GM12892 (cell line): ENCODE measurements at regions not wholly inside any gene's neighbourhood (a gene's known extent, or its start where the extent isn't known, plus 50 kb on each side); places are given as distances from the start of the nearest gene placed in this dataset.

Source experiments
- POLR2A ChIP-seq: IDR thresholded peaks from 2 replicates; pipeline ENCODE4 v1.6.1; 2011; ENCODE audit warnings: low read depth, low read length, control low read depth
- POLR2AphosphoS5 ChIP-seq: IDR thresholded peaks from 2 replicates; pipeline ENCODE4 v1.6.1; 2011; ENCODE audit warnings: low read depth, low read length, control low read depth
- TAF1 ChIP-seq: IDR thresholded peaks from 2 replicates; pipeline ENCODE4 v1.6.1; 2011; ENCODE audit warnings: low read depth, mild to moderate bottlenecking, control low read depth, low read length, borderline replicate concordance

GRCh38 chr17:68686108-68686988, 85.2 kb upstream of the FAM20A start:
- TF ChIP-seq POLR2AphosphoS5, result no peak
- TF ChIP-seq POLR2A, result no peak
- TF ChIP-seq TAF1, result no peak
